H1 (cell line): ENCODE measurements at regions not wholly inside any gene's neighbourhood (a gene's known extent, or its start where the extent isn't known, plus 50 kb on each side); places are given as distances from the start of the nearest gene placed in this dataset.

Experiments used
- CTCF ChIA-PET: fragments of 300-600 bp; sonication (Branson Sonifier 250); formaldehyde crosslinking; loops from one replicate; lab custom pipeline; 2021; ENCODE audit not compliant: partially characterized antibody; lab: Charles Lee
- POLR2A ChIA-PET: fragments of 300-600 bp; sonication (Branson Sonifier 250); formaldehyde crosslinking; loops from one replicate; lab custom pipeline; 2021; ENCODE audit warnings: inconsistent platforms; ENCODE audit not compliant: partially characterized antibody; lab: Charles Lee
- DNase-seq, 2 experiments: peaks; one replicate each; pipeline versions ENCODE4 v3.0.0 to v3.0.0-alpha.2; 2010 to 2022; ENCODE audit warnings: low spot score in 2 of 2, low read depth in 1 of 2, mixed read lengths in 1 of 2
- FAIRE-seq: peaks from 2 replicates; lab custom pipeline; 2011; peaks lifted over from hg19 to GRCh38; lab: Jason Lieb, UNC
- H2AFZ ChIP-seq: 2 replicates; pipeline ENCODE4 v1.8.1; 2012; ENCODE audit warnings: low read length, inconsistent platforms
- H2AK5ac ChIP-seq: 2 replicates; pipeline ENCODE4 v1.6.1; 2013; ENCODE audit warnings: low read depth, low read length
- H2BK120ac ChIP-seq: replicated peaks from 2 replicates; pipeline ENCODE3; 2013; ENCODE audit warnings: low read depth, low read length, inconsistent platforms
- H2BK12ac ChIP-seq: 2 replicates; pipeline ENCODE4 v1.6.1; 2013; ENCODE audit warnings: low read depth, low read length
- H2BK15ac ChIP-seq: 2 replicates; pipeline ENCODE4 v1.6.1; 2013; ENCODE audit warnings: low read length
- H2BK20ac ChIP-seq: 2 replicates; pipeline ENCODE4 v1.6.1; 2013; ENCODE audit warnings: low read length
- H2BK5ac ChIP-seq: 2 replicates; pipeline ENCODE4 v1.6.1; 2013; ENCODE audit warnings: low read depth, low read length
- H3K14ac ChIP-seq: 2 replicates; pipeline ENCODE4 v1.6.1; 2013; ENCODE audit warnings: inconsistent platforms; ENCODE audit not compliant: insufficient read length
- H3K18ac ChIP-seq: 2 replicates; pipeline ENCODE4 v1.6.1; 2013; ENCODE audit warnings: low read length; ENCODE audit errors: extremely low read depth
- H3K23ac ChIP-seq: 2 replicates; pipeline ENCODE4 v1.6.1; 2013; ENCODE audit warnings: inconsistent platforms; ENCODE audit not compliant: insufficient read length
- H3K23me2 ChIP-seq: 2 replicates; pipeline ENCODE4 v1.6.1; 2013; ENCODE audit warnings: low read depth, low read length
- H3K27ac ChIP-seq: 2 replicates; pipeline ENCODE4 v1.6.1; 2011; ENCODE audit warnings: low read depth, low read length, inconsistent platforms
- H3K27me3 ChIP-seq, 4 experiments: replicated peaks in 1 of 4; 1 replicate in 1 of 4; 2 replicates in 3 of 4; pipeline versions ENCODE4 v1.6.1 to v1.8.1; 2011 to 2013; ENCODE audit warnings: low read length in 3 of 4, mild to moderate bottlenecking in 3 of 4, inconsistent platforms in 2 of 4, mixed read lengths in 2 of 4, moderate library complexity in 1 of 4; ENCODE audit not compliant: control insufficient read depth in 3 of 4, insufficient read depth in 3 of 4; ENCODE audit errors: extremely low read depth in 1 of 4
- H3K36me3 ChIP-seq, 4 experiments: 2 replicates each; pipeline versions ENCODE4 v1.6.1 to v1.8.1; 2011 to 2013; ENCODE audit warnings: mild to moderate bottlenecking in 4 of 4, low read length in 3 of 4, moderate library complexity in 2 of 4, control low read depth in 1 of 4, inconsistent platforms in 1 of 4; ENCODE audit not compliant: insufficient read depth in 4 of 4, control insufficient read depth in 2 of 4
- H3K4ac ChIP-seq: replicated peaks from 2 replicates; pipeline ENCODE3; 2013; ENCODE audit warnings: low read length, low read depth, mixed read lengths, inconsistent platforms; ENCODE audit not compliant: insufficient read length
- H3K4me1 ChIP-seq, 4 experiments: replicated peaks in 1 of 4; 1 replicate in 1 of 4; 2 replicates in 3 of 4; pipeline versions ENCODE4 v1.6.1 to v1.8.1; 2011 to 2013; ENCODE audit warnings: low read length in 3 of 4, inconsistent platforms in 2 of 4, mixed read lengths in 1 of 4; ENCODE audit not compliant: insufficient read depth in 4 of 4, control insufficient read depth in 3 of 4
- H3K4me2 ChIP-seq, 2 experiments: 2 replicates each; pipeline versions ENCODE4 v1.6.1 to v1.8.1; 2011 to 2013; ENCODE audit warnings: low read depth in 2 of 2, low read length in 2 of 2, control low read depth in 1 of 2, inconsistent platforms in 1 of 2, mild to moderate bottlenecking in 1 of 2; ENCODE audit not compliant: insufficient read depth in 1 of 2
- H3K4me3 ChIP-seq, 4 experiments: fragments of 200-600, 300-600 bp in 1 of 4; sonication (generic), shearing (Covaris generic), sonication (Bioruptor Twin) in 1 of 4; 2 replicates each; pipeline versions ENCODE4 v1.5.1 to v1.8.1; 2011 to 2016; ENCODE audit warnings: low read length in 4 of 4, low read depth in 3 of 4, control low read depth in 2 of 4, inconsistent platforms in 2 of 4, mild to moderate bottlenecking in 2 of 4, mixed read lengths in 1 of 4, moderate library complexity in 1 of 4; ENCODE audit not compliant: insufficient read depth in 2 of 4; ENCODE audit errors: extremely low read depth in 1 of 4
- H3K56ac ChIP-seq: replicated peaks from 2 replicates; pipeline ENCODE3; 2013; ENCODE audit warnings: low read depth, mild to moderate bottlenecking, mixed read lengths, low read length, inconsistent platforms; ENCODE audit not compliant: insufficient read length
- H3K79me1 ChIP-seq: 2 replicates; pipeline ENCODE4 v1.6.1; 2013; ENCODE audit warnings: low read depth, low read length, control low read depth
- H3K79me2 ChIP-seq, 2 experiments: 2 replicates each; pipeline versions ENCODE4 v1.6.1 to v1.8.1; 2012 to 2013; ENCODE audit warnings: low read length in 2 of 2, mild to moderate bottlenecking in 2 of 2, inconsistent platforms in 1 of 2; ENCODE audit not compliant: insufficient read depth in 2 of 2, control insufficient read depth in 1 of 2
- H3K9ac ChIP-seq, 4 experiments: replicated peaks in 1 of 4; 1 replicate in 1 of 4; 2 replicates in 3 of 4; pipeline versions ENCODE4 v1.6.1 to v1.8.1; 2011 to 2013; ENCODE audit warnings: low read depth in 3 of 4, low read length in 3 of 4, control low read depth in 2 of 4, mild to moderate bottlenecking in 2 of 4, moderate library complexity in 2 of 4, inconsistent platforms in 1 of 4; ENCODE audit errors: extremely low read depth in 1 of 4
- H3K9me3 ChIP-seq, 2 experiments: 2 replicates each; pipeline versions ENCODE4 v1.6.1 to v1.8.1; 2012 to 2013; ENCODE audit warnings: mild to moderate bottlenecking in 2 of 2, moderate library complexity in 2 of 2, control low read depth in 1 of 2, inconsistent platforms in 1 of 2, low read depth in 1 of 2, low read length in 1 of 2, mixed read lengths in 1 of 2; ENCODE audit not compliant: insufficient read depth in 2 of 2
- H4K20me1 ChIP-seq, 2 experiments: replicated peaks in 1 of 2; 2 replicates each; pipeline versions ENCODE3 to v1.8.1; 2011 to 2013; ENCODE audit warnings: inconsistent platforms in 2 of 2, low read length in 2 of 2, mild to moderate bottlenecking in 1 of 2; ENCODE audit not compliant: insufficient read depth in 2 of 2, control insufficient read depth in 1 of 2
- H4K5ac ChIP-seq: 2 replicates; pipeline ENCODE4 v1.6.1; 2013; ENCODE audit warnings: low read length, low read depth, mixed read lengths, inconsistent platforms; ENCODE audit not compliant: insufficient read length
- H4K8ac ChIP-seq: 2 replicates; pipeline ENCODE4 v1.8.0; 2013; ENCODE audit warnings: mild to moderate bottlenecking, moderate library complexity, low read length, inconsistent platforms; ENCODE audit not compliant: insufficient read depth; ENCODE audit errors: extremely low read depth
- H4K91ac ChIP-seq: replicated peaks from 2 replicates; pipeline ENCODE3; 2013; ENCODE audit warnings: low read length, mixed read lengths, inconsistent platforms; ENCODE audit not compliant: insufficient read length
- BCL11A ChIP-seq, 2 experiments: IDR thresholded peaks; one replicate each; pipeline ENCODE4 v1.6.1; 2011; ENCODE audit warnings: low read depth in 2 of 2, low read length in 2 of 2, mild to moderate bottlenecking in 2 of 2
- EP300 ChIP-seq, 2 experiments: IDR thresholded peaks; 1 replicate in 1 of 2; 2 replicates in 1 of 2; pipeline ENCODE4 v1.6.1; 2011 to 2012; ENCODE audit warnings: low read depth in 2 of 2, low read length in 2 of 2, mild to moderate bottlenecking in 2 of 2, borderline replicate concordance in 1 of 2, inconsistent platforms in 1 of 2, moderate library complexity in 1 of 2
- GTF2F1 ChIP-seq: IDR thresholded peaks from 2 replicates; pipeline ENCODE4 v1.6.1; 2012; ENCODE audit warnings: low read depth, low read length, improper control_type of control experiment, borderline replicate concordance
- RXRA ChIP-seq: IDR thresholded peaks from 2 replicates; pipeline ENCODE4 v1.6.1; 2011; ENCODE audit warnings: low read depth, mild to moderate bottlenecking, low read length, moderate library complexity; ENCODE audit not compliant: insufficient read depth
- SAP30 ChIP-seq: fragments of 300-600 bp; sonication (generic); IDR thresholded peaks from 2 replicates; pipeline ENCODE4 v1.7.1; 2012; ENCODE audit warnings: low read length, moderate library complexity, mild to moderate bottlenecking, inconsistent platforms; ENCODE audit not compliant: insufficient read depth, insufficient replicate concordance
- SIX5 ChIP-seq: IDR thresholded peaks from 2 replicates; pipeline ENCODE4 v1.6.1; 2011; ENCODE audit warnings: mild to moderate bottlenecking, low read depth, low read length
- SP2 ChIP-seq: IDR thresholded peaks from 2 replicates; pipeline ENCODE4 v1.6.1; 2012; ENCODE audit warnings: mild to moderate bottlenecking, low read length, inconsistent platforms
- TEAD4 ChIP-seq: IDR thresholded peaks from 2 replicates; pipeline ENCODE4 v1.6.1; 2012; ENCODE audit warnings: low read depth, low read length, inconsistent platforms, mixed read lengths
- ZNF274 ChIP-seq: IDR thresholded peaks from 2 replicates; pipeline ENCODE4 v1.7.0; 2012; ENCODE audit warnings: low read length, borderline replicate concordance; ENCODE audit errors: extremely low read depth
- WGBS, 2 experiments: shearing (Covaris generic) in 1 of 2; methylation state at CpG; one replicate each; pipeline versions ENCODE4 v1.1.6 to v1.1.7; 2013 to 2015; ENCODE audit warnings: low lambda C conversion rate in 2 of 2, mixed read lengths in 2 of 2, inconsistent platforms in 1 of 2, low coverage in 1 of 2, missing lambda C conversion rate in 1 of 2; ENCODE audit not compliant: insufficient replicate concordance in 2 of 2, insufficient coverage in 1 of 2, insufficient read length in 1 of 2; ENCODE audit errors: extremely low coverage in 1 of 2, missing lambda C conversion rate in 1 of 2; 5-methylcytosine and 5-hydroxymethylcytosine counted together

DNA sequence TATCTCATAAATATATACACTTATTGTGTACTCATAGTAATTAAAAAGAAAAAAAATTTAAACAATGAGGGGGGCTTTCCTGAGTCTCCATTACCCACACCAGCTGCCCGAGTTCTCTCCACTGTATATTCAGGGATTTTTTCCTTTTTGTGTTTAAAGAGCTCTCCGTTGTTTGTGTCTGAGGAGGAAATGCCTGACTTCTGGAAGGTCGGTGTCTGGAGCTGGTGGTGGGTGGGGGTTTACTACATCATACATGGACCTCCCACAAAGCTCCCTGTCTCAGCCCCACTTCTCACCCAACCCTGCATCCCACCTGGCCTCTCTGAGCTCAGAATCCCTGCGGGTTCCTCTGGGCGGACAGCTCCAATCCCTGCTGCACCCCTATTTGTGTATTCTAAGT, 64.1 kb upstream of the ETV3 start:
- CTCF ChIA-PET: interaction anchor here (0.8 to 1.5 kb wide), 8 partner anchors 29 to 319 kb away, joined by 3 to 6 read pairs (median 3); no protein-coding TSS in a partner anchor
- H3K18ac ChIP-seq: no peak overlapping the region
- no peaks in the 10 kb centered on the region for H3K36me3 ChIP-seq
- H3K4me3 ChIP-seq: no peak overlapping the region
- FAIRE-seq: no peak
- H3K56ac ChIP-seq: no peak overlapping the region
- H3K4ac ChIP-seq: no peak overlapping the region
- H3K14ac ChIP-seq: no peak overlapping the region
- DNase-seq: no peak
- no peaks in the 10 kb centered on the region for H3K23me2 ChIP-seq
- H3K4me1 ChIP-seq: no peaks in the 10 kb centered on the region; a peak in 1 of 7 replicates
- H2BK12ac ChIP-seq: no peak overlapping the region
- no peak overlapping the region for H2AFZ ChIP-seq
- no peaks in the 10 kb centered on the region for H3K79me2 ChIP-seq
- no peak overlapping the region for H3K9ac ChIP-seq
- H3K27me3 ChIP-seq: 0 out of 7 replicates have a peak, but pooled peaks cover 0 to 3% (median 0%) of the 10 kb centered on the region in 4 experiments
- no peak overlapping the region for H3K27ac ChIP-seq
- H3K23ac ChIP-seq: no peak overlapping the region
- no peaks in the 10 kb centered on the region for H4K20me1 ChIP-seq
- H2BK5ac ChIP-seq: no peak overlapping the region
- no peak overlapping the region for H2AK5ac ChIP-seq
- 93% methylated on average over 5 of the region's 5 CpGs; no CpG with 5 or more reads in 1 of the 2 experiments for WGBS, 2 experiments
- no peak overlapping the region for H4K5ac ChIP-seq
- no peaks in the 10 kb centered on the region for H3K79me1 ChIP-seq
- TF ChIP-seq GTF2F1 (no peak), EP300 (IDR thresholded peaks at IDR 0.05; ENCODE audit: borderline replicate concordance in 1 of 2, low read depth in 2 of 2, low read length in 2 of 2) (no peak), SAP30 (no peak), ZNF274 (no peak), RXRA (no peak), BCL11A (IDR thresholded peaks at IDR 0.05; ENCODE audit: low read depth in 2 of 2, low read length in 2 of 2) (no peak), SP2 (no peak), SIX5 (no peak), TEAD4 (no peak)
- H2BK20ac ChIP-seq: no peak overlapping the region
- H4K8ac ChIP-seq: no peak overlapping the region
- no peak overlapping the region for H3K4me2 ChIP-seq
- POLR2A ChIA-PET: no interaction called here
- H4K91ac ChIP-seq: no peak overlapping the region
- H2BK15ac ChIP-seq: no peak overlapping the region
- no peak overlapping the region for H2BK120ac ChIP-seq
- H3K9me3 ChIP-seq: no peaks in the 10 kb centered on the region
